ENCODE measurements at regions not wholly inside any gene's neighbourhood (a gene's known extent, or its start where the extent isn't known, plus 50 kb on each side); places are given as distances from the start of the nearest gene placed in this dataset.

DNA sequence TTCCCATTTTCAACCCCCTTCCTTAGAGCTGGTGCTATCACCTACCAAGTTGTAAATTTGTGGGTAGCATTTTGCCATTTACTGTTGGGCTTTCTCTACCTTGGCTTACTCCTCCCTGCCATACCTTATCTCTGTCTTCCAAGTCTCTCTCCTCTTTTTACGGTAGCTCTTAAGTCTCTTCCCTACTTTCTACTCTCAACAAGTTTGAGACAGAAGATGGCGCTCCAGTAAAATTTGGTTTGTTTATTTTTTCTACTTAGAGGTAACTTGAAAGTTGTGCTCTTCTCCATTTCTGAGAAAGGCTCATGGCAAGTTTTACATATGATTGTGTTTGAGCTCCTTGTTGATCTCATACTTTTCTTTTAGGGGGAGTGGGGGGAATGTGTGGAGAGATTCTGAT lies 1508.1 kb downstream of the TECRL start:
- no peak for TF ChIP-seq EZH2 (IDR thresholded peaks at IDR 0.05; ENCODE audit: borderline replicate concordance, low read depth, low read length, poor library complexity, severe bottlenecking)
- TF ChIP-seq, protein P1, sequence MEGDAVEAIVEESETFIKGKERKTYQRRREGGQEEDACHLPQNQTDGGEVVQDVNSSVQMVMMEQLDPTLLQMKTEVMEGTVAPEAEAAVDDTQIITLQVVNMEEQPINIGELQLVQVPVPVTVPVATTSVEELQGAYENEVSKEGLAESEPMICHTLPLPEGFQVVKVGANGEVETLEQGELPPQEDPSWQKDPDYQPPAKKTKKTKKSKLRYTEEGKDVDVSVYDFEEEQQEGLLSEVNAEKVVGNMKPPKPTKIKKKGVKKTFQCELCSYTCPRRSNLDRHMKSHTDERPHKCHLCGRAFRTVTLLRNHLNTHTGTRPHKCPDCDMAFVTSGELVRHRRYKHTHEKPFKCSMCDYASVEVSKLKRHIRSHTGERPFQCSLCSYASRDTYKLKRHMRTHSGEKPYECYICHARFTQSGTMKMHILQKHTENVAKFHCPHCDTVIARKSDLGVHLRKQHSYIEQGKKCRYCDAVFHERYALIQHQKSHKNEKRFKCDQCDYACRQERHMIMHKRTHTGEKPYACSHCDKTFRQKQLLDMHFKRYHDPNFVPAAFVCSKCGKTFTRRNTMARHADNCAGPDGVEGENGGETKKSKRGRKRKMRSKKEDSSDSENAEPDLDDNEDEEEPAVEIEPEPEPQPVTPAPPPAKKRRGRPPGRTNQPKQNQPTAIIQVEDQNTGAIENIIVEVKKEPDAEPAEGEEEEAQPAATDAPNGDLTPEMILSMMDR (conservative IDR thresholded peaks at IDR 0.05; ENCODE audit: low read depth, low read length): no peak

Measured in A673 (cell line).